A549 (cell line): ENCODE measurements at regions not wholly inside any gene's neighbourhood (a gene's known extent, or its start where the extent isn't known, plus 50 kb on each side); places are given as distances from the start of the nearest gene placed in this dataset.

ENCODE experiments used
- ATAC-seq, 2 experiments: fragments of 200-7000 bp in 1 of 2; fragments of >200 bp in 1 of 2; cut with Nextera tagmentation in 1 of 2; cut with Tn5 transposase in 1 of 2; 3 replicates each; pipeline versions ENCODE4 v1.8.0 to v1.9.1; 2018 to 2020; ENCODE audit warnings: mild to moderate bottlenecking in 1 of 2, moderate library complexity in 1 of 2
- CTCF ChIA-PET: fragments of 300-600 bp; sonication (Branson Sonifier 250); formaldehyde crosslinking; extraction: SDS; loops from one replicate; lab custom pipeline; 2021; ENCODE audit warnings: antibody characterized with exemption, inconsistent platforms; lab: Yijun Ruan, JAX
- POLR2A ChIA-PET: fragments of 350-600 bp; formaldehyde crosslinking; extraction: SDS; loops from one replicate; lab custom pipeline; 2021; ENCODE audit warnings: antibody characterized with exemption, inconsistent platforms; lab: Yijun Ruan, JAX
- DNase-seq, 2 experiments: peaks; one replicate each; pipeline versions ENCODE4 v3.0.0 to v3.0.0-alpha.2; 2011 to 2016; ENCODE audit warnings: low read depth in 1 of 2, low spot score in 1 of 2
- FAIRE-seq: peaks from 2 replicates; lab custom pipeline; 2011; peaks lifted over from hg19 to GRCh38; lab: Jason Lieb, UNC
- H3K27ac ChIP-seq, 2 experiments: fragments of >200 bp; sonication (Bioruptor Twin); formaldehyde crosslinking; 3 replicates each; pipeline ENCODE4 v1.5.1; 2016 to 2017
- H3K4me1 ChIP-seq: fragments of >200 bp; sonication (Bioruptor Twin); formaldehyde crosslinking; 3 replicates; pipeline ENCODE4 v1.6.1; 2016
- H3K4me2 ChIP-seq: fragments of >200 bp; sonication (Bioruptor Twin); formaldehyde crosslinking; 3 replicates; pipeline ENCODE4 v1.6.1; 2016
- H3K4me3 ChIP-seq: fragments of >200 bp; sonication (Bioruptor Twin); formaldehyde crosslinking; 3 replicates; pipeline ENCODE4 v1.5.1; 2016
- H3K9me3 ChIP-seq: fragments of >200 bp; sonication (Bioruptor Twin); formaldehyde crosslinking; 3 replicates; pipeline ENCODE4 v1.6.1; 2016
- BCL3 ChIP-seq: fragments of >200 bp; sonication (Bioruptor Twin); formaldehyde crosslinking; IDR thresholded peaks from 3 replicates; pipeline ENCODE4 v1.6.1; 2016
- BHLHE40 ChIP-seq: IDR thresholded peaks from 2 replicates; pipeline ENCODE4 v1.6.1; 2012; ENCODE audit warnings: low read depth, low read length, inconsistent platforms
- CBX2 ChIP-seq: fragments of 200-600 bp; sonication (generic); IDR thresholded peaks from 2 replicates; pipeline ENCODE4 v1.6.1; 2016; ENCODE audit warnings: low read depth, mild to moderate bottlenecking, borderline replicate concordance
- CBX8 ChIP-seq: fragments of 200-600 bp; sonication (generic); IDR thresholded peaks from 2 replicates; pipeline ENCODE4 v1.6.1; 2016
- CHD2 ChIP-seq: fragments of 150-350 bp; IDR thresholded peaks from 2 replicates; pipeline ENCODE4 v1.6.1; 2014; ENCODE audit warnings: low read length; ENCODE audit not compliant: partially characterized antibody
- CHD4 ChIP-seq: fragments of 200-600 bp; sonication (generic); IDR thresholded peaks from 2 replicates; pipeline ENCODE4 v1.6.1; 2016; ENCODE audit warnings: antibody characterized with exemption, mild to moderate bottlenecking, borderline replicate concordance
- EHMT2 ChIP-seq: fragments of 200-600 bp; sonication (generic); IDR thresholded peaks from 2 replicates; pipeline ENCODE4 v1.6.1; 2016; ENCODE audit warnings: antibody characterized with exemption, low read depth, mild to moderate bottlenecking, moderate library complexity
- ESRRA ChIP-seq: fragments of 150-350 bp; IDR thresholded peaks from 2 replicates; pipeline ENCODE4 v1.6.1; 2014; ENCODE audit warnings: mild to moderate bottlenecking, low read length, borderline replicate concordance
- FOSB ChIP-seq: fragments of 250-450 bp; sonication (Bioruptor Pico); IDR thresholded peaks from 2 replicates; pipeline ENCODE4 v1.5.0; 2020; ENCODE audit warnings: mild to moderate bottlenecking, moderate library complexity
- FOSL2 ChIP-seq, 2 experiments: fragments of 450-650 bp in 1 of 2; fragments of >200 bp in 1 of 2; sonication (Bioruptor Twin) in 1 of 2; formaldehyde crosslinking; IDR thresholded peaks; 2 replicates each; pipeline versions ENCODE4 v1.5.0 to v1.6.1; 2016 to 2020; ENCODE audit warnings: mild to moderate bottlenecking in 1 of 2, moderate library complexity in 1 of 2
- FOXS1 ChIP-seq: fragments of 250-450 bp; sonication (Bioruptor Pico); IDR thresholded peaks from 2 replicates; pipeline ENCODE4 v1.5.0; 2020; ENCODE audit warnings: mild to moderate bottlenecking, moderate library complexity
- HES2 ChIP-seq: fragments of >200 bp; sonication (Bioruptor Twin); formaldehyde crosslinking; IDR thresholded peaks from 2 replicates; pipeline ENCODE4 v1.6.1; 2016
- HEYL ChIP-seq: fragments of 250-450 bp; sonication (Bioruptor Pico); IDR thresholded peaks from 2 replicates; pipeline ENCODE4 v1.8.0; 2021; ENCODE audit warnings: mild to moderate bottlenecking, moderate library complexity
- JUNB ChIP-seq: fragments of >200 bp; sonication (Bioruptor Twin); formaldehyde crosslinking; IDR thresholded peaks from 2 replicates; pipeline ENCODE4 v1.6.1; 2016
- KDM5A ChIP-seq: fragments of 200-600 bp; sonication (generic); IDR thresholded peaks from 2 replicates; pipeline ENCODE4 v1.6.1; 2016; ENCODE audit warnings: antibody characterized with exemption, mild to moderate bottlenecking
- POLR2A ChIP-seq: IDR thresholded peaks from 2 replicates; pipeline ENCODE4 v1.6.1; 2012; ENCODE audit warnings: mild to moderate bottlenecking, low read length
- POLR2AphosphoS2 ChIP-seq: conservative IDR thresholded peaks from 2 replicates; pipeline ENCODE4 v1.6.1; 2012; ENCODE audit warnings: low read length, improper control_type of control experiment, inconsistent platforms
- RAD21 ChIP-seq, 2 experiments: fragments of >200 bp in 1 of 2; sonication (Bioruptor Twin) in 1 of 2; formaldehyde crosslinking in 1 of 2; IDR thresholded peaks in 1 of 2; conservative IDR thresholded peaks in 1 of 2; 2 replicates in 1 of 2; 3 replicates in 1 of 2; pipeline ENCODE4 v1.6.1; 2012 to 2018; ENCODE audit warnings: inconsistent platforms in 1 of 2
- RARB ChIP-seq: fragments of 250-450 bp; sonication (Bioruptor Pico); IDR thresholded peaks from 2 replicates; pipeline ENCODE4 v1.8.0; 2021; ENCODE audit warnings: mild to moderate bottlenecking, moderate library complexity
- RCOR1 ChIP-seq: fragments of 150-350 bp; IDR thresholded peaks from 2 replicates; pipeline ENCODE4 v1.6.1; 2014; ENCODE audit warnings: antibody characterized with exemption, low read length, low read depth
- RNF2 ChIP-seq: fragments of 200-600 bp; sonication (generic); IDR thresholded peaks from 2 replicates; pipeline ENCODE4 v1.6.1; 2016; ENCODE audit warnings: low read depth, mild to moderate bottlenecking, antibody characterized with exemption, moderate library complexity, borderline replicate concordance
- TFCP2L1 ChIP-seq: fragments of 250-450 bp; sonication (Bioruptor Pico); IDR thresholded peaks from 2 replicates; pipeline ENCODE4 v1.5.0; 2021; ENCODE audit warnings: mild to moderate bottlenecking
- ZC3H11A ChIP-seq: fragments of 450-650 bp; IDR thresholded peaks from 2 replicates; pipeline ENCODE4 v1.6.1; 2014; ENCODE audit warnings: antibody characterized with exemption, mild to moderate bottlenecking
- ZFP36 ChIP-seq: fragments of 450-650 bp; IDR thresholded peaks from 2 replicates; pipeline ENCODE4 v1.6.1; 2014; ENCODE audit warnings: borderline replicate concordance; ENCODE audit not compliant: partially characterized antibody
- ZSCAN20 ChIP-seq: fragments of 250-450 bp; sonication (Bioruptor Pico); IDR thresholded peaks from 2 replicates; pipeline ENCODE4 v1.8.0; 2022; ENCODE audit warnings: mild to moderate bottlenecking, moderate library complexity
- WGBS: methylation state at CpG from one replicate; pipeline ENCODE4 v1.1.6; 2017; ENCODE audit errors: missing lambda C conversion rate; 5-methylcytosine and 5-hydroxymethylcytosine counted together
- TF ChIP-seq, protein P1 (sequence below): IDR thresholded peaks from 2 replicates; pipeline ENCODE4 v1.6.1; 2012
- TF ChIP-seq, protein P2 (sequence below): fragments of >200 bp; sonication (Bioruptor Twin); formaldehyde crosslinking; IDR thresholded peaks from 3 replicates; pipeline ENCODE4 v1.5.1; 2016
- TF ChIP-seq, protein P3 (sequence below): fragments of 450-650 bp; IDR thresholded peaks from 2 replicates; pipeline ENCODE4 v1.6.1; 2014; ENCODE audit warnings: antibody characterized with exemption

DNA sequence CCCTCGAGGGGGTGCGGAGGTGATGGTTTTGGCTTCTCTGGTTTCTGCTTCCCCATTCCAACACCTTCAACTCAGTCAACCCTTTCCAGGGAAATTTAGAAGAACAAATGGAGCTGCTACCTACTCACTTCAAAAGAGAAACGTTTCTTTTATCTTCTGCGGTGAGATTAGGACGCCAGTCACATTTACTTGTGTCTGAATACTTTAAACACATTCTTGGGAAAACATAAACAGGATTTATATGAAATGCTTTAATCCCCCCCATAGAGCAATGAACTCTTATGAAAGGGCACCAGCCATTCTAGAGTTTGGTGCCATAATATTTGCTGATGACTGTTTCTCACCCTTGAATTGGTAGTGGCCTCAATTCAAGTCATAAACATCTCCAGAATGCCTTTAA lies 253.2 kb upstream of the APCDD1 start (continued):
- TF ChIP-seq FOXS1 = no peak

GRCh38 chr18:10201659-10202058 lies 252.8 kb upstream of the APCDD1 start:
- FAIRE-seq (no peak), ATAC-seq (no peak), DNase-seq (no peak)
- no peak for TF ChIP-seq FOSB (CRISPR knock-in tag)
- TF ChIP-seq CBX2 = no peak
- TF ChIP-seq CHD2 = no peak
- TF ChIP-seq ZSCAN20 (CRISPR knock-in tag) = no peak
- TF ChIP-seq RAD21 (conservative IDR thresholded peaks at IDR 0.05 in 1 of 2, IDR thresholded peaks at IDR 0.05 in 1 of 2) = no peak
- no peak for TF ChIP-seq RARB
- no peak for TF ChIP-seq CBX8
- TF ChIP-seq TFCP2L1 = no peak
- no peak for TF ChIP-seq POLR2AphosphoS2
- TF ChIP-seq, protein P1, sequence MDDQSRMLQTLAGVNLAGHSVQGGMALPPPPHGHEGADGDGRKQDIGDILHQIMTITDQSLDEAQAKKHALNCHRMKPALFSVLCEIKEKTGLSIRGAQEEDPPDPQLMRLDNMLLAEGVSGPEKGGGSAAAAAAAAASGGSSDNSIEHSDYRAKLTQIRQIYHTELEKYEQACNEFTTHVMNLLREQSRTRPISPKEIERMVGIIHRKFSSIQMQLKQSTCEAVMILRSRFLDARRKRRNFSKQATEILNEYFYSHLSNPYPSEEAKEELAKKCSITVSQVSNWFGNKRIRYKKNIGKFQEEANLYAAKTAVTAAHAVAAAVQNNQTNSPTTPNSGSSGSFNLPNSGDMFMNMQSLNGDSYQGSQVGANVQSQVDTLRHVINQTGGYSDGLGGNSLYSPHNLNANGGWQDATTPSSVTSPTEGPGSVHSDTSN = no peak
- no peak for TF ChIP-seq HEYL (CRISPR knock-in tag)
- TF ChIP-seq HES2 = no peak
- TF ChIP-seq RCOR1 = no peak
- TF ChIP-seq ESRRA = no peak
- TF ChIP-seq KDM5A = no peak
- no peak for TF ChIP-seq EHMT2
- no peak for TF ChIP-seq BCL3
- no peak for TF ChIP-seq FOSL2 (IDR thresholded peaks at IDR 0.05)
- no peak for TF ChIP-seq FOSL2 (CRISPR knock-in tag; IDR thresholded peaks at IDR 0.05)
- no peak for TF ChIP-seq ZC3H11A
- no peak for TF ChIP-seq ZFP36
- Histone ChIP-seq H3K4me2 (no peak overlapping the region), H3K9me3 (no peaks in the 10 kb centered on the region), H3K27ac (no peak overlapping the region), H3K4me3 (no peak overlapping the region), H3K4me1 (no peaks in the 10 kb centered on the region)
- ChIA-PET CTCF (interaction anchor here (1.5 kb wide), 1 partner anchor 19 kb away, joined by 3 read pairs; no protein-coding TSS in a partner anchor), POLR2A (no interaction called here)
- WGBS = 46% methylated on average over 2 of the region's 2 CpGs

- no peak overlapping the region for H3K27ac ChIP-seq
- POLR2A ChIA-PET = no interaction called here
- WGBS = 51% methylated on average over 7 of the region's 7 CpGs
- no peaks in the 10 kb centered on the region for H3K4me1 ChIP-seq
- no peak overlapping the region for H3K4me3 ChIP-seq
- FAIRE-seq (no peak), DNase-seq (no peak), ATAC-seq (no peak)
- no peak overlapping the region for H3K4me2 ChIP-seq
- TF ChIP-seq BHLHE40 (no peak), CBX8 (no peak), CHD4 (no peak), POLR2A (no peak), RNF2 (no peak), JUNB (no peak)
- TF ChIP-seq, protein P2, sequence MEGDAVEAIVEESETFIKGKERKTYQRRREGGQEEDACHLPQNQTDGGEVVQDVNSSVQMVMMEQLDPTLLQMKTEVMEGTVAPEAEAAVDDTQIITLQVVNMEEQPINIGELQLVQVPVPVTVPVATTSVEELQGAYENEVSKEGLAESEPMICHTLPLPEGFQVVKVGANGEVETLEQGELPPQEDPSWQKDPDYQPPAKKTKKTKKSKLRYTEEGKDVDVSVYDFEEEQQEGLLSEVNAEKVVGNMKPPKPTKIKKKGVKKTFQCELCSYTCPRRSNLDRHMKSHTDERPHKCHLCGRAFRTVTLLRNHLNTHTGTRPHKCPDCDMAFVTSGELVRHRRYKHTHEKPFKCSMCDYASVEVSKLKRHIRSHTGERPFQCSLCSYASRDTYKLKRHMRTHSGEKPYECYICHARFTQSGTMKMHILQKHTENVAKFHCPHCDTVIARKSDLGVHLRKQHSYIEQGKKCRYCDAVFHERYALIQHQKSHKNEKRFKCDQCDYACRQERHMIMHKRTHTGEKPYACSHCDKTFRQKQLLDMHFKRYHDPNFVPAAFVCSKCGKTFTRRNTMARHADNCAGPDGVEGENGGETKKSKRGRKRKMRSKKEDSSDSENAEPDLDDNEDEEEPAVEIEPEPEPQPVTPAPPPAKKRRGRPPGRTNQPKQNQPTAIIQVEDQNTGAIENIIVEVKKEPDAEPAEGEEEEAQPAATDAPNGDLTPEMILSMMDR = no peak
- TF ChIP-seq, protein P3, sequence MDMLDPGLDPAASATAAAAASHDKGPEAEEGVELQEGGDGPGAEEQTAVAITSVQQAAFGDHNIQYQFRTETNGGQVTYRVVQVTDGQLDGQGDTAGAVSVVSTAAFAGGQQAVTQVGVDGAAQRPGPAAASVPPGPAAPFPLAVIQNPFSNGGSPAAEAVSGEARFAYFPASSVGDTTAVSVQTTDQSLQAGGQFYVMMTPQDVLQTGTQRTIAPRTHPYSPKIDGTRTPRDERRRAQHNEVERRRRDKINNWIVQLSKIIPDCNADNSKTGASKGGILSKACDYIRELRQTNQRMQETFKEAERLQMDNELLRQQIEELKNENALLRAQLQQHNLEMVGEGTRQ = no peak
- H3K9me3 ChIP-seq = no peaks in the 10 kb centered on the region
- CTCF ChIA-PET = no interaction called here
Observed at GRCh38 chr18:10202845-10203321, 251.6 kb upstream of the APCDD1 start.
